A549 (cell line): ENCODE measurements at regions not wholly inside any gene's neighbourhood (a gene's known extent, or its start where the extent isn't known, plus 50 kb on each side); places are given as distances from the start of the nearest gene placed in this dataset.

Experiments used
- CBX2 ChIP-seq: fragments of 200-600 bp; sonication (generic); IDR thresholded peaks from 2 replicates; pipeline ENCODE4 v1.6.1; 2016; ENCODE audit warnings: low read depth, mild to moderate bottlenecking, borderline replicate concordance
- CBX8 ChIP-seq: fragments of 200-600 bp; sonication (generic); IDR thresholded peaks from 2 replicates; pipeline ENCODE4 v1.6.1; 2016
- CEBPB ChIP-seq, 2 experiments: fragments of >200 bp in 1 of 2; sonication (Bioruptor Twin) in 1 of 2; formaldehyde crosslinking in 1 of 2; IDR thresholded peaks; 2 replicates each; pipeline ENCODE4 v1.6.1; 2012 to 2016
- CTCF ChIP-seq: fragments of >200 bp; sonication (Bioruptor Twin); formaldehyde crosslinking; IDR thresholded peaks from 3 replicates; pipeline ENCODE4 v1.5.1; 2016
- ELK1 ChIP-seq: fragments of 150-350 bp; IDR thresholded peaks from 2 replicates; pipeline ENCODE4 v1.6.1; 2014; ENCODE audit warnings: low read depth, mild to moderate bottlenecking, low read length
- HDAC2 ChIP-seq: fragments of 200-600 bp; sonication (generic); IDR thresholded peaks from 2 replicates; pipeline ENCODE4 v1.6.1; 2016
- JUNB ChIP-seq: fragments of >200 bp; sonication (Bioruptor Twin); formaldehyde crosslinking; IDR thresholded peaks from 2 replicates; pipeline ENCODE4 v1.6.1; 2016
- MAX ChIP-seq: IDR thresholded peaks from 2 replicates; pipeline ENCODE4 v1.6.1; 2012
- MAZ ChIP-seq: fragments of 150-350 bp; IDR thresholded peaks from 2 replicates; pipeline ENCODE4 v1.6.1; 2014; ENCODE audit warnings: antibody characterized with exemption, low read depth, low read length, borderline replicate concordance
- PHF8 ChIP-seq: fragments of 200-600 bp; sonication (generic); IDR thresholded peaks from 2 replicates; pipeline ENCODE4 v1.6.1; 2016; ENCODE audit warnings: low read depth, mild to moderate bottlenecking, antibody characterized with exemption, moderate library complexity, borderline replicate concordance
- POLR2A ChIP-seq: IDR thresholded peaks from 2 replicates; pipeline ENCODE4 v1.6.1; 2012; ENCODE audit warnings: mild to moderate bottlenecking, low read length
- RAD21 ChIP-seq, 2 experiments: fragments of >200 bp in 1 of 2; sonication (Bioruptor Twin) in 1 of 2; formaldehyde crosslinking in 1 of 2; IDR thresholded peaks in 1 of 2; conservative IDR thresholded peaks in 1 of 2; 2 replicates in 1 of 2; 3 replicates in 1 of 2; pipeline ENCODE4 v1.6.1; 2012 to 2018; ENCODE audit warnings: inconsistent platforms in 1 of 2
- TP53 ChIP-seq: fragments of 250-450 bp; sonication (Bioruptor Pico); IDR thresholded peaks from 2 replicates; pipeline ENCODE4 v1.5.0; 2021; ENCODE audit warnings: mild to moderate bottlenecking, moderate library complexity

GRCh38 chr3:106129939-106130338 lies 261.1 kb upstream of the CBLB start:
- no peak for TF ChIP-seq RAD21 (conservative IDR thresholded peaks at IDR 0.05 in 1 of 2, IDR thresholded peaks at IDR 0.05 in 1 of 2)
- TF ChIP-seq ELK1 = no peak
- TF ChIP-seq CTCF = no peak
- TF ChIP-seq MAZ = no peak
- no peak for TF ChIP-seq MAX
- TF ChIP-seq JUNB = no peak
- TF ChIP-seq POLR2A = no peak
- TF ChIP-seq TP53 = no peak
- TF ChIP-seq CEBPB (IDR thresholded peaks at IDR 0.05) = no peak
- no peak for TF ChIP-seq PHF8
- no peak for TF ChIP-seq CBX8
- no peak for TF ChIP-seq CBX2
- TF ChIP-seq HDAC2 = no peak
